ENCODE measurements at regions not wholly inside any gene's neighbourhood (a gene's known extent, or its start where the extent isn't known, plus 50 kb on each side); places are given as distances from the start of the nearest gene placed in this dataset.

DNA sequence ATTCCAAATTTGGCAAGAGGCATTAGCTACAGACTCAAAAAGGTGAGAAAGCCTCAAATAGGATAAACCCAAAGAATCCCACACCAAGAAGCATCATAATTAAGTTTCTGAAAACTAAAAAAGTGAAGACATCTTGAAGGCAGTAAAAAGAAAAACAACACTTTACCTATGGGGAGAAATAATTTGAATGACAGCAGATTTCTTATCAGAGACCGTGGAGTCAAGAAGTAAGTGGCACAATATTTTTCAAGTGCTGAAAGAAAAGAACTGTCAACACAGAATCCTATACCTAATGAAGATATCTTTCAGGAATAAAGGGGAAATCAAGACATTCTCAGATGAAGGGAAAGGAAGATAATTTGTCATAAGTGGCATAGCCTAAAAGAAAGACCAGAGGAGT is 193.3 kb upstream of the CHD6 start:
- TF ChIP-seq POLR2A (IDR thresholded peaks at IDR 0.05) (no peak), CTCF (IDR thresholded peaks at IDR 0.05) (no peak)

Data from Peyer's patch (tissue), 4 donors.